Natural killer cell (primary cell): ENCODE measurements at regions not wholly inside any gene's neighbourhood (a gene's known extent, or its start where the extent isn't known, plus 50 kb on each side); places are given as distances from the start of the nearest gene placed in this dataset.
"Not testable (repeated sequence)": the region's sequence is repeated elsewhere in the genome, so short reads cannot be mapped to it uniquely, and the experiment has no call there.

Experiments used
- ATAC-seq, 3 donors: fragments of 150-1000 bp in 2 of 3; fragments of 200-7000 bp in 1 of 3; cut with Tn5 transposase; 1 replicate in 1 of 3; 2 replicates in 2 of 3; pipeline ENCODE4 v1.10.0; 2021; ENCODE audit warnings: mild to moderate bottlenecking in 2 of 3, moderate library complexity in 2 of 3
- DNase-seq, 2 donors: peaks; one replicate each; pipeline versions ENCODE4 v3.0.0 to v3.0.0-alpha.2; 2013 to 2021; ENCODE audit warnings: mixed read lengths in 1 of 2
- H3K27ac ChIP-seq: one replicate; pipeline ENCODE4 v1.5.1; 2013; ENCODE audit warnings: mild to moderate bottlenecking, low read length
- H3K27me3 ChIP-seq: one replicate; pipeline ENCODE4 v1.6.1; 2013; ENCODE audit warnings: low read length; ENCODE audit not compliant: control insufficient read depth, insufficient read depth
- H3K36me3 ChIP-seq: one replicate; pipeline ENCODE4 v1.6.1; 2013; ENCODE audit warnings: low read length; ENCODE audit not compliant: control insufficient read depth, insufficient read depth
- H3K4me1 ChIP-seq: one replicate; pipeline ENCODE4 v1.6.1; 2013; ENCODE audit warnings: low read length; ENCODE audit not compliant: control insufficient read depth, insufficient read depth
- H3K4me3 ChIP-seq: one replicate; pipeline ENCODE4 v1.5.1; 2013; ENCODE audit warnings: low read length
- H3K9me3 ChIP-seq: one replicate; pipeline ENCODE4 v1.6.1; 2013; ENCODE audit warnings: low read length; ENCODE audit not compliant: control insufficient read depth, insufficient read depth
- H3K27ac Mint-ChIP-seq, 2 donors: one replicate each; pipeline ENCODE4 v1.8.0; 2022; ENCODE audit warnings: mild to moderate bottlenecking in 2 of 2, mixed read lengths in 2 of 2, moderate library complexity in 1 of 2
- H3K27me3 Mint-ChIP-seq, 2 donors: one replicate each; pipeline ENCODE4 v1.8.0; 2022; ENCODE audit warnings: low read depth in 2 of 2, mixed read lengths in 2 of 2
- H3K36me3 Mint-ChIP-seq: one replicate; pipeline ENCODE4 v1.8.0; 2022; ENCODE audit warnings: mixed read lengths
- H3K4me1 Mint-ChIP-seq, 2 donors: one replicate each; pipeline ENCODE4 v1.8.0; 2022; ENCODE audit warnings: mixed read lengths in 2 of 2
- H3K4me3 Mint-ChIP-seq: one replicate; pipeline ENCODE4 v1.8.0; 2022; ENCODE audit warnings: mild to moderate bottlenecking, moderate library complexity, mixed read lengths
- H3K9me3 Mint-ChIP-seq, 2 donors: one replicate each; pipeline ENCODE4 v1.8.0; 2022; ENCODE audit warnings: mixed read lengths in 2 of 2
- CTCF ChIP-seq: fragments of 200-600 bp; IDR thresholded peaks from one replicate; pipeline ENCODE4 v1.8.0; 2022; ENCODE audit warnings: antibody characterized with exemption
- WGBS: methylation state at CpG from one replicate; pipeline ENCODE4 v1.1.7; 2013; ENCODE audit warnings: missing lambda C conversion rate; ENCODE audit not compliant: insufficient coverage; 5-methylcytosine and 5-hydroxymethylcytosine counted together
- intact Hi-C: fragments of 100-400 bp; cut with micrococcal nuclease; formaldehyde crosslinking; loops from one replicate; pipeline ENCODE4 v1.14.2; 2022

GRCh38 chr14:37763266-37763665 lies 167.8 kb downstream of the TTC6 start:
- Histone ChIP-seq H3K9me3 (peaks cover 4% of the 10 kb centered on the region), H3K27me3 (no peaks in the 10 kb centered on the region), H3K4me1 (no peaks in the 10 kb centered on the region), H3K4me3 (no peak overlapping the region), H3K36me3 (no peaks in the 10 kb centered on the region), H3K27ac (no peak overlapping the region)
- intact Hi-C loops = no loop called here
- no peaks in the 10 kb centered on the region for H3K4me1 Mint-ChIP-seq
- peaks cover 14% of the 10 kb centered on the region for H3K36me3 Mint-ChIP-seq
- WGBS = 100% methylated on average over 1 of the region's 3 CpGs
- no peak overlapping the region for H3K27ac Mint-ChIP-seq
- H3K4me3 Mint-ChIP-seq = no peak overlapping the region
- peaks cover 14 to 28% of the 10 kb centered on the region in 2 donors for H3K9me3 Mint-ChIP-seq
- no peak for ATAC-seq
- TF ChIP-seq CTCF = no peak
- H3K27me3 Mint-ChIP-seq = no peaks in the 10 kb centered on the region
- no peak for DNase-seq

GRCh38 chr14:37772283-37772682 lies 176.9 kb downstream of the TTC6 start:
- H3K9me3 Mint-ChIP-seq = peaks cover 4 to 12% of the 10 kb centered on the region in 2 donors
- H3K4me3 ChIP-seq, H3K4me1 ChIP-seq, H3K4me3 Mint-ChIP-seq, H3K36me3 Mint-ChIP-seq, DNase-seq, H3K9me3 ChIP-seq, ATAC-seq, H3K27ac ChIP-seq, H3K27me3 Mint-ChIP-seq, H3K27me3 ChIP-seq, H3K27ac Mint-ChIP-seq, H3K4me1 Mint-ChIP-seq, H3K36me3 ChIP-seq, intact Hi-C loops: not testable (repeated sequence)
- WGBS = 86% methylated on average over 23 of the region's 23 CpGs

GRCh38 chr14:37776791-37777499 lies 181.5 kb downstream of the TTC6 start:
- H3K36me3 ChIP-seq = no peaks in the 10 kb centered on the region
- 98% methylated on average over 4 of the region's 4 CpGs for WGBS
- no peak overlapping the region for H3K27ac Mint-ChIP-seq
- no peak for TF ChIP-seq CTCF
- no peak for DNase-seq
- H3K27ac ChIP-seq = no peak overlapping the region
- H3K4me1 ChIP-seq = no peaks in the 10 kb centered on the region
- intact Hi-C loops = no loop called here
- no peak overlapping the region for H3K4me3 ChIP-seq
- H3K27me3 ChIP-seq = no peaks in the 10 kb centered on the region
- no peaks in the 10 kb centered on the region for H3K27me3 Mint-ChIP-seq
- no peaks in the 10 kb centered on the region for H3K9me3 ChIP-seq
- no peak for ATAC-seq
- no peaks in the 10 kb centered on the region for H3K36me3 Mint-ChIP-seq
- no peak overlapping the region for H3K4me3 Mint-ChIP-seq
- H3K4me1 Mint-ChIP-seq = no peaks in the 10 kb centered on the region
- H3K9me3 Mint-ChIP-seq = peaks cover 8 to 13% of the 10 kb centered on the region in 2 donors

- TF ChIP-seq CTCF = no peak
- no peak for ATAC-seq
- Histone ChIP-seq H3K27me3 (no peaks in the 10 kb centered on the region), H3K36me3 (no peaks in the 10 kb centered on the region), H3K9me3 (no peaks in the 10 kb centered on the region), H3K4me3 (no peak overlapping the region), H3K27ac (no peak overlapping the region), H3K4me1 (no peaks in the 10 kb centered on the region)
- peaks cover 8 to 13% of the 10 kb centered on the region in 2 donors for H3K9me3 Mint-ChIP-seq
- no peaks in the 10 kb centered on the region for H3K36me3 Mint-ChIP-seq
- 86% methylated on average over 5 of the region's 5 CpGs for WGBS
- DNase-seq = no peak
- no peaks in the 10 kb centered on the region for H3K27me3 Mint-ChIP-seq
- H3K4me3 Mint-ChIP-seq = no peak overlapping the region
- no peak overlapping the region for H3K27ac Mint-ChIP-seq
- intact Hi-C loops = no loop called here
- H3K4me1 Mint-ChIP-seq = no peaks in the 10 kb centered on the region
Measured at GRCh38 chr14:37778135-37778943, 182.9 kb downstream of the TTC6 start.
